HUES6 (cell line): ENCODE measurements at regions not wholly inside any gene's neighbourhood (a gene's known extent, or its start where the extent isn't known, plus 50 kb on each side); places are given as distances from the start of the nearest gene placed in this dataset.

Experiments
- H3K27ac ChIP-seq: 2 replicates; pipeline ENCODE4 v1.7.0; 2013; ENCODE audit warnings: low read depth, mild to moderate bottlenecking, low read length, inconsistent platforms
- H3K27me3 ChIP-seq: 2 replicates; pipeline ENCODE4 v1.6.1; 2013; ENCODE audit warnings: low read length; ENCODE audit not compliant: control insufficient read depth, insufficient read depth
- H3K36me3 ChIP-seq: 2 replicates; pipeline ENCODE4 v1.6.1; 2013; ENCODE audit warnings: low read length; ENCODE audit not compliant: control insufficient read depth, insufficient read depth
- H3K4me1 ChIP-seq: 2 replicates; pipeline ENCODE4 v1.6.1; 2013; ENCODE audit warnings: low read length; ENCODE audit not compliant: control insufficient read depth, insufficient read depth
- H3K4me3 ChIP-seq: 2 replicates; pipeline ENCODE4 v1.5.1; 2013; ENCODE audit warnings: low read depth, low read length
- H3K9ac ChIP-seq: one replicate; pipeline ENCODE4 v1.6.1; 2013; ENCODE audit warnings: mild to moderate bottlenecking, low read length
- H3K9me3 ChIP-seq: 2 replicates; pipeline ENCODE4 v1.6.1; 2013; ENCODE audit warnings: low read depth, low read length; ENCODE audit not compliant: control insufficient read depth, insufficient read depth

GRCh38 chr6:8731874-8732273, 296.5 kb upstream of the SLC35B3 start:
- Histone ChIP-seq H3K9ac (no peak overlapping the region), H3K27me3 (no peaks in the 10 kb centered on the region), H3K27ac (no peak overlapping the region), H3K9me3 (no peaks in the 10 kb centered on the region), H3K4me1 (no peaks in the 10 kb centered on the region), H3K4me3 (no peak overlapping the region), H3K36me3 (no peaks in the 10 kb centered on the region)

- Histone ChIP-seq H3K9me3 (no peaks in the 10 kb centered on the region), H3K4me1 (no peaks in the 10 kb centered on the region), H3K27me3 (no peaks in the 10 kb centered on the region), H3K36me3 (no peaks in the 10 kb centered on the region), H3K27ac (no peak overlapping the region), H3K4me3 (no peak overlapping the region), H3K9ac (no peak overlapping the region)
Measured at GRCh38 chr6:8710668-8711431, 275.5 kb upstream of the SLC35B3 start.

- no peaks in the 10 kb centered on the region for H3K9me3 ChIP-seq
- no peak overlapping the region for H3K4me3 ChIP-seq
- peaks cover 4% of the 10 kb centered on the region; the same call in 1 of the 2 replicates for H3K4me1 ChIP-seq
- no peak overlapping the region for H3K27ac ChIP-seq
- H3K9ac ChIP-seq: no peak overlapping the region
- no peaks in the 10 kb centered on the region for H3K27me3 ChIP-seq
- no peaks in the 10 kb centered on the region for H3K36me3 ChIP-seq
Measured at GRCh38 chr6:8707956-8708772, 272.8 kb upstream of the SLC35B3 start.

GRCh38 chr6:8707369-8707768, 272.0 kb upstream of the SLC35B3 start:
- H3K27me3 ChIP-seq: no peaks in the 10 kb centered on the region
- H3K36me3 ChIP-seq: no peaks in the 10 kb centered on the region
- peaks cover 4% of the 10 kb centered on the region; the same call in 1 of the 2 replicates for H3K4me1 ChIP-seq
- H3K9me3 ChIP-seq: no peaks in the 10 kb centered on the region
- no peak overlapping the region for H3K27ac ChIP-seq
- no peak overlapping the region for H3K4me3 ChIP-seq
- H3K9ac ChIP-seq: no peak overlapping the region

- no peak overlapping the region for H3K27ac ChIP-seq
Measured at GRCh38 chr6:8705435-8706020, 270.2 kb upstream of the SLC35B3 start.

GRCh38 chr6:8703059-8703458, 267.7 kb upstream of the SLC35B3 start:
- Histone ChIP-seq H3K36me3 (no peaks in the 10 kb centered on the region), H3K27ac (no peak overlapping the region), H3K27me3 (no peaks in the 10 kb centered on the region), H3K4me3 (no peak overlapping the region), H3K4me1 (peaks cover 4% of the 10 kb centered on the region; the same call in 1 of the 2 replicates), H3K9me3 (no peaks in the 10 kb centered on the region), H3K9ac (no peak overlapping the region)

More at GRCh38 chr6:8705435-8706020, 270.2 kb upstream of the SLC35B3 start:
- Histone ChIP-seq H3K4me1 (peaks cover 4% of the 10 kb centered on the region; the same call in 1 of the 2 replicates), H3K36me3 (no peaks in the 10 kb centered on the region), H3K4me3 (no peak overlapping the region), H3K27me3 (no peaks in the 10 kb centered on the region), H3K9me3 (no peaks in the 10 kb centered on the region), H3K9ac (no peak overlapping the region)

- H3K27me3 ChIP-seq: no peaks in the 10 kb centered on the region
- H3K27ac ChIP-seq: no peak overlapping the region
- H3K4me3 ChIP-seq: no peak overlapping the region
- H3K36me3 ChIP-seq: no peaks in the 10 kb centered on the region
- no peaks in the 10 kb centered on the region for H3K4me1 ChIP-seq
- H3K9me3 ChIP-seq: peaks cover 20% of the 10 kb centered on the region
- H3K9ac ChIP-seq: no peak overlapping the region
Measured at GRCh38 chr6:8688821-8689220, 253.5 kb upstream of the SLC35B3 start.

- no peak overlapping the region for H3K27ac ChIP-seq
- no peaks in the 10 kb centered on the region for H3K36me3 ChIP-seq
- no peak overlapping the region for H3K4me3 ChIP-seq
Measured at GRCh38 chr6:8686077-8686476, 250.7 kb upstream of the SLC35B3 start.

GRCh38 chr6:8683204-8683603, 247.9 kb upstream of the SLC35B3 start:
- Histone ChIP-seq H3K36me3 (no peaks in the 10 kb centered on the region), H3K4me3 (no peak overlapping the region), H3K27me3 (no peaks in the 10 kb centered on the region), H3K27ac (no peak overlapping the region), H3K9ac (no peak overlapping the region), H3K9me3 (no peaks in the 10 kb centered on the region), H3K4me1 (no peaks in the 10 kb centered on the region)

More at GRCh38 chr6:8686077-8686476, 250.7 kb upstream of the SLC35B3 start:
- Histone ChIP-seq H3K9ac (no peak overlapping the region), H3K27me3 (no peaks in the 10 kb centered on the region), H3K4me1 (no peaks in the 10 kb centered on the region), H3K9me3 (no peaks in the 10 kb centered on the region)

GRCh38 chr6:8679823-8680222, 244.5 kb upstream of the SLC35B3 start:
- Histone ChIP-seq H3K9ac (no peak overlapping the region), H3K9me3 (no peaks in the 10 kb centered on the region), H3K4me3 (no peak overlapping the region), H3K4me1 (no peaks in the 10 kb centered on the region), H3K36me3 (no peaks in the 10 kb centered on the region), H3K27me3 (no peaks in the 10 kb centered on the region), H3K27ac (no peak overlapping the region)

- Histone ChIP-seq H3K4me3 (no peak overlapping the region), H3K36me3 (no peaks in the 10 kb centered on the region), H3K9ac (no peak overlapping the region), H3K9me3 (no peaks in the 10 kb centered on the region), H3K27ac (no peak overlapping the region), H3K27me3 (no peaks in the 10 kb centered on the region), H3K4me1 (no peaks in the 10 kb centered on the region)
Measured at GRCh38 chr6:8678466-8678865, 243.1 kb upstream of the SLC35B3 start.
